Osteoblast (primary cell): ENCODE measurements at regions not wholly inside any gene's neighbourhood (a gene's known extent, or its start where the extent isn't known, plus 50 kb on each side); places are given as distances from the start of the nearest gene placed in this dataset.

Experiments used
- DNase-seq: peaks from one replicate; pipeline ENCODE4 v3.0.0; 2011; ENCODE audit warnings: low spot score, mixed read lengths; ENCODE audit not compliant: insufficient read length; ENCODE audit errors: missing footprints
- H2AFZ ChIP-seq: 2 replicates; pipeline ENCODE4 v1.6.0; 2011; ENCODE audit warnings: mild to moderate bottlenecking, low read length
- H3K27ac ChIP-seq: 2 replicates; pipeline ENCODE4 v1.5.1; 2011; ENCODE audit warnings: mild to moderate bottlenecking, low read depth, low read length, moderate library complexity
- H3K27me3 ChIP-seq: 2 replicates; pipeline ENCODE4 v1.6.0; 2012; ENCODE audit warnings: mild to moderate bottlenecking, control low read depth, inconsistent platforms, low read length, moderate library complexity; ENCODE audit not compliant: insufficient read depth
- H3K36me3 ChIP-seq: 2 replicates; pipeline ENCODE4 v1.5.1; 2011; ENCODE audit warnings: mild to moderate bottlenecking, low read length, control low read depth, moderate library complexity; ENCODE audit not compliant: insufficient read depth
- H3K4me1 ChIP-seq: 2 replicates; pipeline ENCODE4 v1.5.1; 2011; ENCODE audit warnings: mild to moderate bottlenecking, low read length, control low read depth, moderate library complexity; ENCODE audit not compliant: insufficient read depth
- H3K4me2 ChIP-seq: 2 replicates; pipeline ENCODE4 v1.6.0; 2011; ENCODE audit warnings: mild to moderate bottlenecking, low read length; ENCODE audit not compliant: insufficient read depth
- H3K4me3 ChIP-seq: fragments of 200-600 bp; sonication (generic); 3 replicates; pipeline ENCODE4 v1.5.1; 2012; ENCODE audit warnings: mild to moderate bottlenecking, low read length, inconsistent platforms; ENCODE audit not compliant: insufficient read depth
- H3K79me2 ChIP-seq: 2 replicates; pipeline ENCODE4 v1.6.0; 2012; ENCODE audit warnings: mild to moderate bottlenecking, low read length, control low read depth, inconsistent platforms; ENCODE audit not compliant: insufficient read depth
- H3K9me3 ChIP-seq: 2 replicates; pipeline ENCODE4 v1.5.1; 2011; ENCODE audit warnings: low read depth, low read length, control low read depth
- H4K20me1 ChIP-seq: 2 replicates; pipeline ENCODE4 v1.6.0; 2012; ENCODE audit warnings: mild to moderate bottlenecking, low read length, control low read depth; ENCODE audit not compliant: insufficient read depth
- CTCF ChIP-seq: IDR thresholded peaks from 2 replicates; pipeline ENCODE4 v1.5.1; 2011; ENCODE audit warnings: mild to moderate bottlenecking, low read depth, low read length, moderate library complexity; ENCODE audit errors: extremely low read depth

GRCh38 chr5:2998106-2998505 lies 246.6 kb upstream of the IRX2 start:
- H3K36me3 ChIP-seq = no peaks in the 10 kb centered on the region
- H3K4me1 ChIP-seq = no peaks in the 10 kb centered on the region
- H4K20me1 ChIP-seq = no peaks in the 10 kb centered on the region
- no peaks in the 10 kb centered on the region for H3K27me3 ChIP-seq
- no peak for DNase-seq
- H3K4me3 ChIP-seq = no peak overlapping the region
- H3K79me2 ChIP-seq = no peaks in the 10 kb centered on the region
- no peak overlapping the region for H2AFZ ChIP-seq
- no peaks in the 10 kb centered on the region for H3K9me3 ChIP-seq
- no peak overlapping the region for H3K27ac ChIP-seq
- no peak for TF ChIP-seq CTCF
- H3K4me2 ChIP-seq = no peak overlapping the region

- Histone ChIP-seq H3K36me3 (no peaks in the 10 kb centered on the region), H3K27ac (no peak overlapping the region), H3K4me1 (no peaks in the 10 kb centered on the region), H3K4me3 (no peak overlapping the region), H4K20me1 (no peaks in the 10 kb centered on the region), H3K4me2 (no peak overlapping the region), H2AFZ (no peak overlapping the region), H3K27me3 (no peaks in the 10 kb centered on the region), H3K9me3 (no peaks in the 10 kb centered on the region), H3K79me2 (no peaks in the 10 kb centered on the region)
- DNase-seq = no peak
- no peak for TF ChIP-seq CTCF
Observed at GRCh38 chr5:2997179-2997578, 245.7 kb upstream of the IRX2 start.

- no peak overlapping the region for H2AFZ ChIP-seq
Observed at GRCh38 chr5:2996687-2997086, 245.2 kb upstream of the IRX2 start.

GRCh38 chr5:2996248-2996647 lies 244.8 kb upstream of the IRX2 start:
- Histone ChIP-seq H3K4me3 (no peak overlapping the region), H3K4me1 (no peaks in the 10 kb centered on the region), H3K4me2 (no peak overlapping the region), H3K27ac (no peak overlapping the region), H2AFZ (no peak overlapping the region), H3K36me3 (no peaks in the 10 kb centered on the region), H3K27me3 (no peaks in the 10 kb centered on the region), H3K79me2 (no peaks in the 10 kb centered on the region), H4K20me1 (no peaks in the 10 kb centered on the region), H3K9me3 (no peaks in the 10 kb centered on the region)
- TF ChIP-seq CTCF = no peak
- DNase-seq = no peak

More at GRCh38 chr5:2996687-2997086, 245.2 kb upstream of the IRX2 start:
- Histone ChIP-seq H3K9me3 (no peaks in the 10 kb centered on the region), H3K4me3 (no peak overlapping the region), H3K79me2 (no peaks in the 10 kb centered on the region), H3K27me3 (no peaks in the 10 kb centered on the region), H4K20me1 (no peaks in the 10 kb centered on the region), H3K4me1 (no peaks in the 10 kb centered on the region), H3K36me3 (no peaks in the 10 kb centered on the region), H3K4me2 (no peak overlapping the region), H3K27ac (no peak overlapping the region)
- TF ChIP-seq CTCF = no peak
- no peak for DNase-seq
